Fibroblast of the conjunctiva (primary cell): ENCODE measurements at regions not wholly inside any gene's neighbourhood (a gene's known extent, or its start where the extent isn't known, plus 50 kb on each side); places are given as distances from the start of the nearest gene placed in this dataset.
"Not testable (repeated sequence)": the region's sequence is repeated elsewhere in the genome, so short reads cannot be mapped to it uniquely, and the experiment has no call there.

Source experiments
- DNase-seq: peaks from one replicate; pipeline ENCODE4 v3.0.0-alpha.2; 2010; ENCODE audit warnings: low read depth

DNA sequence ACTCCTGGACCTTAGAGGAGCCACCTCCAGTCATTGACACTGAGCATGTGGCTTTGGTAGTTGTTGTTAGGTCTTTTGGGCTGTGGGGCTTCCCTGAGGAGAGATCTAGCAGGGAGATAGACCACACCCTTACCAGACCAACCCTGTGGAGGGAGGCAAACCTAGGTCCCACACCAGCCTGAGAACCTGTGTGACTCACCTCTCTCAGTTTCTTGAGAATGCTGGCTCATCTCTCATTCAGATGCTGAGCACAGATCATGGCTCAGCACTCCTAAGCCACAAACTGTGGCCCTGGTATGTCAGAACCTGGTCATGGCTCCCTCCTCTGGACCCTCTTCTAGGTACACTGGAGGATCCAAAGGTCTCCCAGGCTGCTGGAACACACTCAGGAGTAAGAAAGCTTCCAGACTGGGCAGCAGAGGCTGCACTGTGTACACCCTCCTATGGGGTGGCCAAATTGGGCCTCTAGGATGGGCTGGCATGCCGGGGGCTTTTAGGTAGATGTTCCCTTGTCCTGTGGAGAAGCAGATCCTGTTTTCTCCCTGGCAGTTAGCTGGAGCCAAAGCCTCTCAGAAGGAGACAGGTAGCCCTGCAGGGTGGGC, 1294.5 kb downstream of the KHDRBS2 start:
- DNase-seq = no peak

DNA sequence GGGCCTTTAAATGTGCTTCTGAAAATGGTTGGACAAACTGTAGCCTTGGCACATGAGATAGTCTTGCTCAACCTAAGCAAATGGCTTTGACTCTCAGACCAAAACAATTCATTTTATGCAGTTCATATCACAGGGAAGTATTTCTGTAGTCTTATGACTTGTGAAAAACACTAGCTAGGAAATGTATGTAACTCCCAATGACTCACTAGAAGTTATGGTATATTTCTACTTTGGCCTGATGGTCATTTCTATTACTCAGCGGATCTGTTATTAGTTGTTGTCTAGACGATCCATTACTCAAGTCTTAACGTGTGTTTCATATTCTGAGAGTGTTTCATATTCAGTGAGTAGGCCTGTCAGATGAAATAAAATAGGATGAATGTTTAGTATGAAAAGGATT, 1333.5 kb downstream of the KHDRBS2 start:
- no peak for DNase-seq

DNA sequence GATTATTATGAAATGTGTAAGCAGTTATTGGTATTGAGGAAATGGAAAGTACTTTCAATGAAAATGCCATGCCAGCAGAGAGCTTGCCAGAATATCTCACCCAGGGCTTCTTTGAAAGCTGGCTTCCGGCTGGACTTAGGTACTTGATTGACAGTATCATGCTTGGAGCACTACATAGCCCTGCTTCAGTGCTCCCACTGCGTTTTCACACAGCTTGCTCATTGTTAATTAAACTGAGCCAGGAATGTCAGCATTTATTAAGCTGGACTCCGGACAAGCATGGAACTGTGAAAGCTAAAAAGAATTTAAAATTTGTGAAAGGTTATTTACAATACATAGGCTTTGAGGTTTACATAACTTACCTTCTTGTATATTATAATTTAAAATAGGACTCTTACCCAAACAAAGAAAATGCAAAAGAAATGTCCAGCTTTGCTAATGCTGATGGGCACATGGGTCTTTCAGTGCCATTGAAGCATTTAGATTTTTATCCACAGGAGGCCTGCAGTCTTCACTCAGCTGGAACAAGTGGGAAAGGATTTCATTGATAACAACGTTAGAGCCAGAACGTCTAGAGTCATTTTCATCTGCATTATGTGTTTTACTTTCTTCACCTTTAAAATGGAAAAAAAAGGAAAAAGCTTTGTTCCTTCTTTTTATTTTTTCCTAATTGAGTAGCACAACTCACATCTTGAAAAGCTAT, 1335.7 kb downstream of the KHDRBS2 start:
- DNase-seq = not testable (repeated sequence)

DNA sequence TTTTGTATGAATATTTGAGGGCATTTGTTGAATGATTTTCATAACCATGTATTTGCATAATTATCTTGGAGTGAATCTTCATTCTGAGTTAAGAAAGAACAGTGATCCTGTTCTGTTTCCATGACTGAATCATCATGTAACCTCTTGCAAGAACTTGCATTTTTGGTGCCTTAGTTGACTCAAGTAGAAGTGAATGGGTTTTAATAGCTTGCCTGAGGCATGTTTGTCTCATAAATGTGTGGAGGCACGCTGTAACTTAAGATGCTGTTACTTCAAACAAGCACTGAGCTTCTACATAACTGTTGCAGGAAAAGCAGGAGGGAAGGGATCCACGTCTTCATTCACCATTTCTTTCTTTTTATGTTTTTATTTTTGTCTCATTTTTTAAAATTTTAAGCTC, 1338.6 kb downstream of the KHDRBS2 start:
- peak; percentile 0 for DNase-seq

DNA sequence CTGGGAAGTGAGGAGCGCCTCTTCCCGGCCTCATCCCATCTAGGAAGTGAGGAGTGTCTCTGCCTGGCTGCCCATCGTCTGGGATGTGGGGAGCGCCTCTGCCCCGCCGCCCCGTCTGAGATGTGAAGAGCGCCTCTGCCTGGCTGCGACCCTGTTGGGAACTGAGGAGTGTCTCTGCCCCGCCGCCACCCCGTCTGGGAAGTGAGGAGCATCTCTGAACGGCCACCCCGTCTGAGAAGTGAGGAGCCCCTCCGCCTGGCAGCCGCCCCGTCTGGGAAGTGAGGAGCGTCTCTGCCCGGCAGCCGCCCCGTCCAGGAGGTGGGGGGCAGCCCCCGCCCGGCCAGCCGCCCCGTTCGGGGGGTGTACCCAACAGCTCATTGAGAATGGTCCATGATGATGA, 1341.2 kb downstream of the KHDRBS2 start:
- DNase-seq = not testable (repeated sequence)

DNA sequence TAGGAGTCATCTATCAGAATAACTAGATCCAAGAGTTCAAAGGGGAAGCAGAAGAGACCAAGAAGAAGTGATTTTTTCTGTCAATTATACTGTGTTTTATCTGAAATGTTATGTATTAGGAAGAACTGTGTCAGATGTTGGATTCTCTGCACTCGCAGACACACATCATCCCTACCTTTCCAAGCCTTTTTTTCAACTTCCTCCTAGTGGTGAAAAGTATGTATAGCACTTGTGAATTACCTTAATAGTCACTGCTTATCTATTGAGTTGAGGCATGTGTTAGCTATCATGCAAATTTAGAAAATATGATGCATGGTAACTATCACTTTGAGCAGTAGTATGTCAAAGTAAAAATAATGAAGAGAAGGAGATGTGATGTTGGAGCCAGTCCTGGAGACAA, 1350.1 kb downstream of the KHDRBS2 start:
- DNase-seq = not testable (repeated sequence)

DNA sequence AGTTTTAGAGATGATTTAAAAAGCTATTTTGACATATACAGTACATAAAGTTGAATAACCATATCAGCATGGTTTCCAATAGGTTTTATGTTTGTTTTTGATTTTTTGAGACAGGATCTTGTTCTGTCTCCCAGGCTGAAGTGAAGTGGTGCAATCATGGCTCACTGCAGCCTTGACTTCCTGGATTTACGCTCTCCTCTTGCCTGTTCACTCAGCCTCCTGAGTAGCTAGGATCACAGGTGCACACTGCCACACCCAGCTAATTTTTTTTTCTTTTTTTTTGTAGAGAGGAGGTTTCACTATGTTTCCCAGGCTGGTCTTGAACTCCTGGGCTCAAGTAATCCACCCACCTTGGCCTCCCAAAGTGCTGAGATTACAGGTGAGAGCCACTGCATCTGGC, 1366.4 kb downstream of the KHDRBS2 start:
- DNase-seq = not testable (repeated sequence)

DNA sequence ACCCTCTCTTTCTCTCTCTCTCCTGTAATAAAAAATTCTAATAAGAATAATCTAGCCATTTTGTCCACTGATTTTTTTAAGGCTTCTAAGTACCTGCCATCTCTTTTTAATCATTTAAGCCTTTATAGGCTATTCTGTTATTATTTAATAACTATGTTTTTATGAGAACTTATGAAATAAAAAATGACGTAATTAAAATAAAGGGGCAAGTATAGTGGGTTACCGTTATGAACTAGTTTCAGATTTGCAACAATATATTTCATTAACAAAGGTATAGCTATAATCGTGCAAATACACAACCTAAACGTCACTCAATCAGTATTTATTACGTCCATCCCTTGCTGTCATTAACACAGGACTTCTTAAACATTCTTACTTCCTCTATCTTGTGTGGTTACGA, 1382.2 kb downstream of the KHDRBS2 start:
- not testable (repeated sequence) for DNase-seq

DNA sequence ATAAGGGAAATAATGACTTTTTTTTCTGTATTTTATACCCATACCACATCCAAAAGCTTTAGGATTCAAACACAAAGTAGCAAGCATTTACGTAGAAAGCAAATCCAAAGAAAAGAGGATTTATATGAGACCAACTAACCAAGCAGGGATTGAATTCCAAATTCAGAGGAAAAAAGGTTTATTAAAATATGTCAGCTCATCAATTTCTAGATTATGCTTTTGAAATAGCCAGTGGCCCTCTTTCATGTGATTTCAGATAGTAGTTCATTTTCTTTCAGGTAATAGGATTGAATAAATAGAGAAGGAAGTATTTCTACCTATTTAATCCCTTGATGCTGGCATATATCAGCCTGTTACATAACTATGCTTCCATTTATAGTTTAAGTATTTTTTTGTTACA, 1392.7 kb downstream of the KHDRBS2 start:
- DNase-seq = not testable (repeated sequence)

DNA sequence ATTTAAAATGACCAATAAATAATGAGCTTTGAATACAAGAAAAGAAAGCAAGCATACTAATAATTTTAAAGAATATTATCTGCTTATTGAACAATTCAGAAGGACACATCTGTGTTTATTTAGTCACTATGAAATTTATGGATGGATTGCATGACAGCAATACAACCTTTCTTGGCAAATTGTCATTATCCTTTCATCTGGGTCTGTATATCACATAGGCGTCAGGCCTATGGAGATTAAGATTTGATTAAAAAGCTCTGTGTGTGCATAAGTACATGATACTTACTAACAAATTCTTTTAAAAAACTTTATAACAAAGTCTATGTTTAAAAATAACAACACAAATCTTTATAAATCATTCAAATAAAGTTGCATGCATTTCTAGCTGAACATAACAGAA, 1394.4 kb downstream of the KHDRBS2 start:
- DNase-seq = no peak

DNA sequence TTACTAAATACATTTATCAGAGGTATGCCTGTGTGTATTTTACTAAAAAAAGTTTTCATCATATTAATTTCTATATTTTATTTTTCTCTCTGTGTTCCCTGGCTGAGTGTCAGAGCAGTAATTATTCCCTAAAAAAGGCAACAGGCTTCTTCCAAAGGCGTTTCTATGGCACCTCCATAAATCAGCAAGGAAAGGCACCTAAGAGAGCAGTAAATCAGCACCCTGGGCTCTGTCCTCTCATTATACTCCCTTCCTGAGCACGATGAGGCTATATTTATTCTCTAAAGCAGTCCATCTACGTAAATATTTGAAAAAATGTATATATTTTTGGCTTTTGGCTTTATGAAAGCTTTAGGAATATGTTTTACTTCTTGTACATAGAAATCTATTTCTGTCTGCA, 1408.6 kb downstream of the KHDRBS2 start:
- DNase-seq = not testable (repeated sequence)

DNA sequence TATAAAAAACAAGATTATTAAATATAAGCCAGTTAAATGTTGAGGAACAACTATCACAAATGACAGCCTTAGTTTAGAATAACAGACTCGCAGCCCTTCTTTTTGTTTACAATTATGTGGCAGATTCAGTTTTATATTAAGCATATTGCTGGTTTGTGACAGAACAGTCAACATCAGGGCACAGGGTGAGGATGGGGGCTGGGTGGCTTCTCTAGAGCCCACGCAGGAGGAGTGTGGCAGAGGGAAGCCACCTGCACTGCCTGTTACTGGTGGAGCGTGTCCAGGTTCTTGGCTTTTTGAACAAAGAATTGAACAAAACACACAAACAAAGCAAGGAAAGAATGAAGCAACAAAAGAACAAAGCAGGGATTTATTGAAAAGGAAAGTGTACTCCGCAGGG, 1415.2 kb downstream of the KHDRBS2 start:
- DNase-seq = not testable (repeated sequence)

DNA sequence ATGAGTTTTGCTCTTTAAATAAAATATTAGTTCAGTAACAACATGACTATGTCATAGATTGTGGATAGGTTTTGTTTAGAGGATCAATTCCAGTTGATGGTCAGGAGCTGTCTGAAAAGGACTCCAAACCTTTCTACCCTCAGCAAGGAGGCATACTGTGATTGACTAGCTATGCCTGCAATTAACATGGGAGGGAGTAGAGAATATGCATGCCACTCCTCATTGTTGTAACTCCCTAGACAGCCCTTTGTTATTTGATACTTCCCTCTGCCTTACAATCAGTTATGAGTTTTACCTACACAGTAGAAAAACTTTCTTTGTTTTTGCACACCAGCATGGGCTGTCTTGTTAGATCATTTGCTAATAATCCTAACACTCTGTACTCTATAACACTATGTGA, 1418.5 kb downstream of the KHDRBS2 start:
- no peak for DNase-seq

DNA sequence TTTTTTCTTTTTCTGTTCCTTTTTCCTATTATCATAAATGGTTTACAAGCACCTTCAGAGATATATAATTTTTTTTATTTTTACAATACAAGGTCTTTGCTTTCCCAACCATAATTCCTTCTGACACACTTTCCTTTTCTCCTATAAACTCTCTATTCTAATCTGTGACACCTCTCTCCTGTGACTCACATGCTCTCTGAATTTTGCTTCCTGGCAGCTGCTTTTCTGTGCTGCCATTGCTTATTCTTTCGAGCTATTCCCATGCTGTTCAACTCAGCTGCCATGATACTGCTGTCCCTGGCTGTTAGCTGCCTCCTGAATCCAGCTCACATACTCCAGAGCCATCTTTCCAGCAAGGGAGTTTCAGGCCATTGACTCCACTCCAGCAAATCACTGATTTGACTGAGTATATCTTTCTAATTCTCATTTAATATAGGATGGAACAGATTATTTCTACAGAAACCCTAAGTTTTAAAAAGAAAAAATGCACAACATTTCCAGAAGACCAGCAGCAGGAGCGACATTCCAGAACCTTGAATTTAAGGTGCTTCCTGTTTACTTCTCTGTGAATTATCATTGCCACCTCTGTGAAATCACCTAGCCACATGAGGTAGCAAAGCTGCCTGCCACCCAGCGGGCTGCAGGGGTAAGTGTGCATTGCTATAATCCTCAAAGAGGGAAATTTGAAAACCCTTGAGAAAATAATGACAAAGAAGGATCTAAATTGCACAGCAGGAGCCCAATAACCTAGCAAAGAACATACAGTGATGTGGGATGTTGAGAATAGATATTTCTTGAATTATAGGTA, 1442.6 kb downstream of the KHDRBS2 start:
- DNase-seq = not testable (repeated sequence)

DNA sequence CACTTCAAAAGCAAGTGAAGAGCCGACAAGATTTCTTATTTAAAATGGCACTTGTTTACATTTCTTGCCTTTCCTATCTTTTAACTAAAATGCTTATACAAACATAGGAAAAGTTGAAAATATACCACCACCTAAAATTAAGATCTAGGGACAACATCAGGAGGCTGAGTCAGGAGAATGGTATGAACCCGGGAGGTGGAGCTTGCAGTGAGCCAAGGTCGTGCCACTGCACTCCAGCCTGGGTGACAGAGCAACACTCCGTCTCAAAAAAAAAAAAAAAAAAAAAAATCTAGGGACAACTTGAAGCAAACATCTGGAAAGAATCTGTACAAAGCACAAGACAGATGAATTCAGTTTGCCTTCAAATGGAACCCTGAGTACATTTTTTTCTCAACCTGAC, 1455.3 kb downstream of the KHDRBS2 start:
- not testable (repeated sequence) for DNase-seq

DNA sequence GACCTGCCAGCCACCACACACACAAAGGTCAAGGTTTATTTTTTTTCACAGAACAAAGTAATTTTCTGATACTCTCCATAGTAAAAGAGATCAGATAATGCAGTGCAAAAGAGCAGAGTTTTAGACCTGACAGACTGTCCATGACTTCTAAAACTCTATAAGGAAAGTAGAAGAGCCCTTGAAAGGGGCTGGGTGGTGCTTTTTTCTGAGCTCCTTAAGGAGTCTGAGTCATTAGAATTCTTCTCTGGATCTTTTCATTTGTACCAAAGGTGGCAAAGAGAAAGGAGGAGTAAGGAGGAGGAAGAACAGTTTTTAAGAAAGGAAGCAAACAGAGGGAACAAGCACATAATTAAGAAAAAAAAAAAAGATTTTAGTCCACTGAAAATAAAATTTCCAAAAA, 1463.4 kb downstream of the KHDRBS2 start:
- not testable (repeated sequence) for DNase-seq

DNA sequence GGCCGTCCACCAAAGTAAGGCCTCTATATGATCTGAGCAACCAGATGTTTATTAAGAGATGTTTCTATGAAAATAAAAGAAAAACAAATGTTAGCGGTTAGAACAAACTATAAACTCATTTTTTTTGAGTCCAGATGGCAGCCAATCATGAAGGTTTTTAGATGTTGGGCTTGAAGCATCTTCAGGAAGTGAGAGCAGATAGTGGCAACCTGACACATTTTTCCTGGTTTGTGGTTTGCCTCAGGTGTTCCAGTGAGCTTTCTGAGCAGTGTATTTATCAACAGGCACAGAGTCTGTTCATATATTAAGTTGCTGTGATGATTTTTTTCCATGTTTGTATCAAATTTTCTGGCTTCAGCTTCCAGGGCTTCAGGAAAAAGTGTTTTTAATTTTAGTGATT, 1468.0 kb downstream of the KHDRBS2 start:
- DNase-seq = not testable (repeated sequence)

DNA sequence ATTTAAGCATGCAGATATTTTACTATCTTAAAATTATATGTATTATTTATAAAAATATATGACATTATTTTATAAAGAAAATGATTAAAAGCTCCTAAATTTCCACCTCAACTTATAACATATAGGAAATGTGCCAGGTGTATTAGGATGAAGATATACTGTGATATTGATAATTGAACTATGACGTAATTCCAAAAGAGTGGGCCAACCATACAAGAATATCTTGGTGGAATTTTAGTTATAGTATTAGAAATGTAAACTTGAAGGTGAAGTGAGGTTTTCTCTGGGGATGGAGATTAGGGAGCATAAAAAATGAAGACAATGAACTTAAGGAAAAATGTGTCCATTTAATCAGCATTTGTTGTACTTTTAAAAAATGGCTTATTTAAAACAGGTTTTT, 1471.2 kb downstream of the KHDRBS2 start:
- not testable (repeated sequence) for DNase-seq

DNA sequence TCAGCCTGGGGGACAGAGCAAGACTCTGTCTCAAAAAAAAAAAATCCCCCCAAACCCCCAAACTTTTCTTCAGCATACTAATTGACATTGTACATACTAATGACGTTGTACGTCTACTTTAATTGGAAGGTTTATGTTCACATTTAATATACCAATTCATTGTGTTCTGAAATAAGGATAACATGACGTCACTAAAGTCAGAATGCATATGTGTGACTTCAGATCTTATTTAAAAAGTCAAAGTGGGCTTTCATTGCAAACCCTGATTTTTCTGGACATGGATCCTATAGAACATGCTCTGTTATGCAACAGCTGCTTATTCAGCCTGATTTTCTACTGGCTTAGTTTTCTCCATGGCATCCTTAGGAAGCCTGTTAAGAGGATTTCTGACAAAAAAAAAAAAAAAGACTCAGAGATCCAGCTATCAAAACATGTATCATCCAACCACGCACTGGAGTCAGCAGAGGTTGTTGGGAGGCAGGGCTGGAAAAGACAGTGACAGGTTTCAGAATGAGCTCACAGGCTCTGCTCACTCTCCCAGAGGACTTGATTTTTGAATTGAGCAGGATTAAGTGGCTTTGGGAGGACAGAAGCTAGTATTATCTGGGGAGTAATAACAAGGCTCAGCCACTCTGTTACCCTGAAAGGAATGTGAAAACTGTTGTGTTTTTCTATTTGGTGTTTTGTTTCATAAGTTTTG, 1472.0 kb downstream of the KHDRBS2 start:
- not testable (repeated sequence) for DNase-seq

DNA sequence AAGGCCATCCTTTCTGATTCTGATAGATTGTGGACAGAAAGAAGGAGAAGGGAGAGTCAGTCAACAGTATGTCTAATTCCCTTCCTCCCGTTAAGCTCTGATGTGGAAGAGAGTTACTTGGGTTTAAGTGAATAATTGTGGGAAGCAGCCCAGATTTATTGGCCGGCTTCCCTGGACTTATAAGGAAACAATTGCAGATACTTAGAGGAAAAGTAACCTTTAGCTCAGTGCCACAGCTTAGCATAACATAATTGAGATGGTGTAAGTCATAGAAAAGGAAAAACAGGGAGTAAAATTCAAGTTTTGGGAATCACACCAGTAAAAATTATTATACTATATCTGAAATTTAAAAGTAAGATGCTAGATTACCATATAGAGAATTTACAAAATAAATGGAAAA, 1475.8 kb downstream of the KHDRBS2 start:
- not testable (repeated sequence) for DNase-seq

DNA sequence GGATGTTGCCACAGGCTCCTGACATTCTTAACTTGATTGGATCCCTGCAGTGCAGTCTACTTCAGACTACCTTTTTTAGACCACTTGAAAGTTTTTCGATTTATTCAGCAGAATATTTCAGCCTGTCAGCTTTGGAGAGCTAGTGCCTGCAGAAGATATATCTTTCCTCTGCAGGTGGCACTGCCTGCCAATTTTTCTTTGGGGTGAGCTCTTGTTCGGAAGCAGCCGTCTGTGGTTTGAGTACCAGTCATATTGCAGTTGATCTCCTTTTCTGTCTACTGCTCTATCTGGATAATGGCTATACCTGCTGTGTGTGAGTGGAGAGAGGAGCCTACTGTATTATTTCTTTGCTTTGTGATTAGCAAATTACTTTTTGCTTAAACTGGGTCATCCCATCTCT, 1486.9 kb downstream of the KHDRBS2 start:
- not testable (repeated sequence) for DNase-seq

DNA sequence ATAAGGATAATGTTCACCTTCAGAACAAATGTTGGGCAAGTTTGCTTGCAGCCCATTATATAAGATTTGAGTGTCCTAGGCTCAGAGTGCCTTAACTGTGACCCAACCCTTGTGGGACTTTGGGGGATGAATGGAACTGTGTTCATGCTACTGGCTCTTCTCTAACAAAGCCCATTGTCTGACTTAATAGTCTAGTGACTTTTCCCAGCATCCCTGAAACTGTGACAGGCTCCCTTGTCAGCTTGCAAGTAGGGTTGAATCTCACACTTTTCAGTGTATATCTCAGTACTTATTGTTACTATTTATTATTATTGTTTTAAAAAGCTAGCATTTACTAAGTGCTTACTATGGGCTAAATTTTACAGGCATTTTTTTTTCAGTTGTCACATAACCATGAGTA, 1488.2 kb downstream of the KHDRBS2 start:
- DNase-seq = not testable (repeated sequence)
